Neural progenitor cell (in vitro differentiated cells): ENCODE measurements at regions not wholly inside any gene's neighbourhood (a gene's known extent, or its start where the extent isn't known, plus 50 kb on each side); places are given as distances from the start of the nearest gene placed in this dataset.
A peak's percentile ranks its signal among the peaks of the same experiment; 100 is the strongest.

Source experiments
- DNase-seq: peaks from one replicate; pipeline ENCODE4 v3.0.0-alpha.2; 2016; ENCODE audit warnings: low spot score
- H2AFZ ChIP-seq: fragments of 200-600 bp; sonication (generic); replicated peaks from 2 replicates; pipeline ENCODE4 v1.6.1; 2016; ENCODE audit warnings: antibody characterized with exemption
- H3F3A ChIP-seq: fragments of 200-600 bp; sonication (generic); 2 replicates; pipeline ENCODE4 v1.6.1; 2016; ENCODE audit warnings: antibody characterized with exemption, low read depth
- H3K27ac ChIP-seq: fragments of 200-600 bp; sonication (generic); 2 replicates; pipeline ENCODE4 v1.5.1; 2016; ENCODE audit warnings: mild to moderate bottlenecking
- H3K27me3 ChIP-seq: fragments of 200-600 bp; sonication (generic); 2 replicates; pipeline ENCODE4 v1.6.1; 2016; ENCODE audit warnings: mild to moderate bottlenecking, moderate library complexity
- H3K36me3 ChIP-seq: fragments of 200-600 bp; sonication (generic); 2 replicates; pipeline ENCODE4 v1.5.1; 2016
- H3K4me1 ChIP-seq: fragments of 200-600 bp; sonication (generic); 2 replicates; pipeline ENCODE4 v1.6.1; 2016; ENCODE audit warnings: mixed run types
- H3K4me2 ChIP-seq: fragments of 200-600 bp; sonication (generic); 2 replicates; pipeline ENCODE4 v1.6.1; 2016
- H3K4me3 ChIP-seq: fragments of 200-600 bp; sonication (generic); 2 replicates; pipeline ENCODE4 v1.5.1; 2016
- H3K79me2 ChIP-seq: fragments of 200-600 bp; sonication (generic); 2 replicates; pipeline ENCODE4 v1.6.1; 2016; ENCODE audit warnings: low read depth
- H3K9ac ChIP-seq: fragments of 200-600 bp; sonication (generic); 2 replicates; pipeline ENCODE4 v1.6.1; 2016
- H3K9me3 ChIP-seq: fragments of 200-600 bp; sonication (generic); 2 replicates; pipeline ENCODE4 v1.5.1; 2016; ENCODE audit warnings: low read depth
- H4K20me1 ChIP-seq: fragments of 200-600 bp; sonication (generic); 2 replicates; pipeline ENCODE4 v1.6.1; 2016; ENCODE audit warnings: low read depth
- H3K27ac Mint-ChIP-seq: 3 replicates; pipeline ENCODE4 v1.8.0; 2021; ENCODE audit warnings: mixed read lengths
- H3K27me3 Mint-ChIP-seq: 2 replicates; pipeline ENCODE4 v1.8.0; 2022; ENCODE audit warnings: low read depth, mild to moderate bottlenecking, inconsistent platforms, moderate library complexity, mixed read lengths; ENCODE audit not compliant: insufficient read depth
- H3K36me3 Mint-ChIP-seq: 3 replicates; pipeline ENCODE4 v1.8.0; 2021; ENCODE audit warnings: mixed read lengths
- H3K4me1 Mint-ChIP-seq: 3 replicates; pipeline ENCODE4 v1.8.0; 2021; ENCODE audit warnings: mixed read lengths
- H3K4me3 Mint-ChIP-seq: 3 replicates; pipeline ENCODE4 v1.8.0; 2021; ENCODE audit warnings: mild to moderate bottlenecking, moderate library complexity, mixed read lengths
- H3K9me3 Mint-ChIP-seq: 3 replicates; pipeline ENCODE4 v1.8.0; 2020; ENCODE audit warnings: mixed read lengths
- EZH2 ChIP-seq: fragments of 200-600 bp; sonication (generic); IDR thresholded peaks from 2 replicates; pipeline ENCODE4 v1.6.1; 2017; ENCODE audit warnings: antibody characterized with exemption, mild to moderate bottlenecking, moderate library complexity
- EZH2phosphoT487 ChIP-seq: fragments of 200-600 bp; sonication (generic); IDR thresholded peaks from 2 replicates; pipeline ENCODE4 v1.6.1; 2017; ENCODE audit warnings: antibody characterized with exemption
- TF ChIP-seq, protein P1 (sequence below): fragments of 200-600 bp; sonication (generic); IDR thresholded peaks from 2 replicates; pipeline ENCODE4 v1.5.1; 2017; ENCODE audit warnings: antibody characterized with exemption, mild to moderate bottlenecking

DNA sequence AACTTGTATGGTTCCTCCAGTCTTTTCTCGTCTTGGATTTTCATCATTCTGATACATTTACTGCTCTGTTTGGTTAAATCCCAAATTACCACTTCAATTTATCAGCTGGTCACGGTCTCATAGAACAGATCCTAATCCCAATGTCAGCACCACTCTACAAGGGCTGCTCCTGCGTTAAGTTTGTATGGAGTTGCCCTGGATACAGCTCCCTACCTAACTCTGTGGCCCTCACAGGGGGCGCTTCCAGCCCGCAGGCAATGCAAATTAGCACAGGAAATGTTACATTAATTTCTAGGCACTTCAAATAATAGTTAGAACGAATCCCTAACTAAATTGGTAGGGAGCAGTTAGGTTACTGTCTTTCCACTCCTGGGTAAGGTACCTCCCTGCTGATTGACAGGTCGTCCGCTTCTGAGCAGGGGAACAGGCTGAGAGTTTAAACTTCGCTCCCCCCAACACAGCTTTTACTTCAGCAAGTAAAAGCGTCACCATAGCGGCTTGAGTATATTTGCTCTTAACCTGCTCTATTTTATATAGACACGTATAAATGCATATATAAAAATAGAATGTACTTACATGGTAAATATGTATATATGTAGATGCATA lies 238.5 kb upstream of the FANCL start:
- TF ChIP-seq EZH2phosphoT487 (no peak), EZH2 (no peak)
- TF ChIP-seq, protein P1, sequence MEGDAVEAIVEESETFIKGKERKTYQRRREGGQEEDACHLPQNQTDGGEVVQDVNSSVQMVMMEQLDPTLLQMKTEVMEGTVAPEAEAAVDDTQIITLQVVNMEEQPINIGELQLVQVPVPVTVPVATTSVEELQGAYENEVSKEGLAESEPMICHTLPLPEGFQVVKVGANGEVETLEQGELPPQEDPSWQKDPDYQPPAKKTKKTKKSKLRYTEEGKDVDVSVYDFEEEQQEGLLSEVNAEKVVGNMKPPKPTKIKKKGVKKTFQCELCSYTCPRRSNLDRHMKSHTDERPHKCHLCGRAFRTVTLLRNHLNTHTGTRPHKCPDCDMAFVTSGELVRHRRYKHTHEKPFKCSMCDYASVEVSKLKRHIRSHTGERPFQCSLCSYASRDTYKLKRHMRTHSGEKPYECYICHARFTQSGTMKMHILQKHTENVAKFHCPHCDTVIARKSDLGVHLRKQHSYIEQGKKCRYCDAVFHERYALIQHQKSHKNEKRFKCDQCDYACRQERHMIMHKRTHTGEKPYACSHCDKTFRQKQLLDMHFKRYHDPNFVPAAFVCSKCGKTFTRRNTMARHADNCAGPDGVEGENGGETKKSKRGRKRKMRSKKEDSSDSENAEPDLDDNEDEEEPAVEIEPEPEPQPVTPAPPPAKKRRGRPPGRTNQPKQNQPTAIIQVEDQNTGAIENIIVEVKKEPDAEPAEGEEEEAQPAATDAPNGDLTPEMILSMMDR, result no peak
- peaks cover 12% of the 10 kb centered on the region for H3K4me1 Mint-ChIP-seq
- H3K4me1 ChIP-seq, result no peaks in the 10 kb centered on the region
- H3K9me3 Mint-ChIP-seq, result no peaks in the 10 kb centered on the region
- peak; percentile 5 for DNase-seq
- H3K79me2 ChIP-seq, result no peaks in the 10 kb centered on the region
- no peaks in the 10 kb centered on the region for H3K36me3 ChIP-seq
- no peaks in the 10 kb centered on the region for H3K27me3 Mint-ChIP-seq
- no peaks in the 10 kb centered on the region for H3K36me3 Mint-ChIP-seq
- no peaks in the 10 kb centered on the region for H3K27me3 ChIP-seq
- no peak overlapping the region for H3K27ac Mint-ChIP-seq
- no peak overlapping the region for H2AFZ ChIP-seq
- no peak overlapping the region for H3K9ac ChIP-seq
- no peaks in the 10 kb centered on the region for H4K20me1 ChIP-seq
- H3F3A ChIP-seq, result no peaks in the 10 kb centered on the region
- H3K4me3 ChIP-seq, result no peak overlapping the region
- no peaks in the 10 kb centered on the region for H3K9me3 ChIP-seq
- H3K27ac ChIP-seq, result no peak overlapping the region
- no peak overlapping the region for H3K4me2 ChIP-seq
- H3K4me3 Mint-ChIP-seq, result peak overlapping the region; percentile 44

DNA sequence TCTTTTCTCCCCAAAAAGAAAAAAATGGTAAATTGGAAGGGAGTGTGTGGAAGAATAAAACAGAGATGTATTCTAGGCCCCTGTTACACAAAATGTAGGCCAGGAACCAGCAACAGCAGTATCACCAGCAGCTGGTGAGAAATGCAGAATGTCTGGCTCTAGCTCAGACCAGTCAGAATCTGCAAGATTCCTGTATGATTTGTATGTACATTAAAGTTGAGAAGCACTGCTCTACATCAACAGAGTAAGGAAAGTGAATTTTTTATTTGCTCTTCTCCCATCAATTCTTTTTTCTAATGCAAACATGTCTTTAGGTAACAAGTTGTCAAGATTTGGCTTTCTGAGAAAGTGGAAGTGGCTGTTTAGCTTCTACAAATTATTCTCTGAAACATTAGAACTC lies 235.4 kb upstream of the FANCL start:
- Histone ChIP-seq H3K9me3 (no peaks in the 10 kb centered on the region), H2AFZ (no peak overlapping the region), H3K4me1 (no peaks in the 10 kb centered on the region), H3K27me3 (no peaks in the 10 kb centered on the region), H4K20me1 (no peaks in the 10 kb centered on the region), H3K36me3 (no peaks in the 10 kb centered on the region), H3K4me2 (no peak overlapping the region), H3F3A (no peaks in the 10 kb centered on the region), H3K27ac (no peak overlapping the region), H3K9ac (no peak overlapping the region), H3K4me3 (no peak overlapping the region), H3K79me2 (no peaks in the 10 kb centered on the region)
- TF ChIP-seq EZH2, result no peak
- Mint-ChIP-seq H3K27me3 (no peaks in the 10 kb centered on the region), H3K4me3 (no peak overlapping the region), H3K27ac (no peak overlapping the region), H3K4me1 (peaks cover 12% of the 10 kb centered on the region), H3K9me3 (peaks cover 6% of the 10 kb centered on the region), H3K36me3 (no peaks in the 10 kb centered on the region)
- DNase-seq, result no peak

DNA sequence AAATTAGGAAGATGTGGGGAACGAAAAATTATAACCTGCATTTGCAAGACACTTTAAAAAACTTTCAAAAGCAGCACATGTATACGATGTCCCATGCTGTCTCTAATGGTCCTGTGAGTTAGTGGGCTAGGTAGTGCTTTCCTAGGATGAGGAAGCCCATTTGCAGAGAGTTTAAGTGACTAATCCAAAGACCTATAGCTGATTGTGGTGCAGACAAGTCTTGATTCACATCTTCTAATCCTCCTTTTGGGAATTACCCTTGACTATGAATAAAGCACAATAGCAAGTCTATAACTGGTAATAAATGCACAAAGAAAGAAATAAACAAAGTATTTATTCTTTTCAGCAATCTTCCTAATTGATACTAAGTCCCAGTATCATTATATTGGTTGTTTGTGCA lies 234.6 kb upstream of the FANCL start:
- Mint-ChIP-seq H3K27ac (no peak overlapping the region), H3K27me3 (no peaks in the 10 kb centered on the region), H3K36me3 (no peaks in the 10 kb centered on the region), H3K4me1 (peaks cover 12% of the 10 kb centered on the region), H3K9me3 (peaks cover 6% of the 10 kb centered on the region), H3K4me3 (no peak overlapping the region)
- H3K27ac ChIP-seq, result no peak overlapping the region
- TF ChIP-seq EZH2phosphoT487 (no peak), EZH2 (no peak)
- TF ChIP-seq, protein P1, result no peak
- H3K36me3 ChIP-seq, result no peaks in the 10 kb centered on the region
- no peaks in the 10 kb centered on the region for H3K9me3 ChIP-seq
- H3K79me2 ChIP-seq, result no peaks in the 10 kb centered on the region
- H3F3A ChIP-seq, result no peaks in the 10 kb centered on the region
- H2AFZ ChIP-seq, result no peak overlapping the region
- no peak overlapping the region for H3K4me2 ChIP-seq
- no peaks in the 10 kb centered on the region for H4K20me1 ChIP-seq
- H3K4me1 ChIP-seq, result no peaks in the 10 kb centered on the region
- no peak overlapping the region for H3K9ac ChIP-seq
- H3K27me3 ChIP-seq, result no peaks in the 10 kb centered on the region
- DNase-seq, result no peak
- H3K4me3 ChIP-seq, result no peak overlapping the region

- Mint-ChIP-seq H3K36me3 (no peaks in the 10 kb centered on the region), H3K27me3 (no peaks in the 10 kb centered on the region), H3K9me3 (peaks cover 6% of the 10 kb centered on the region), H3K4me3 (no peak overlapping the region), H3K4me1 (no peaks in the 10 kb centered on the region), H3K27ac (no peak overlapping the region)
- no peaks in the 10 kb centered on the region for H3K9me3 ChIP-seq
- H2AFZ ChIP-seq, result no peak overlapping the region
- H3K4me3 ChIP-seq, result no peak overlapping the region
- no peak overlapping the region for H3K9ac ChIP-seq
- H3K79me2 ChIP-seq, result no peaks in the 10 kb centered on the region
- TF ChIP-seq EZH2phosphoT487, result no peak
- TF ChIP-seq, protein P1, result no peak
- H3K4me1 ChIP-seq, result no peaks in the 10 kb centered on the region
- no peaks in the 10 kb centered on the region for H3K27me3 ChIP-seq
- H3K36me3 ChIP-seq, result no peaks in the 10 kb centered on the region
- no peak overlapping the region for H3K4me2 ChIP-seq
- no peak overlapping the region for H3K27ac ChIP-seq
- DNase-seq, result no peak
- H4K20me1 ChIP-seq, result no peaks in the 10 kb centered on the region
- no peaks in the 10 kb centered on the region for H3F3A ChIP-seq
Observed at GRCh38 chr2:58473165-58473564, 232.0 kb upstream of the FANCL start.
